NCI-H2171 (cell line): ENCODE measurements at regions not wholly inside any gene's neighbourhood (a gene's known extent, or its start where the extent isn't known, plus 50 kb on each side); places are given as distances from the start of the nearest gene placed in this dataset.
"Not testable (repeated sequence)": the region's sequence is repeated elsewhere in the genome, so short reads cannot be mapped to it uniquely, and the experiment has no call there.

Experiments used
- DNase-seq: peaks from one replicate; lab custom pipeline; 2025; lab: John Stamatoyannopoulos, UW

DNA sequence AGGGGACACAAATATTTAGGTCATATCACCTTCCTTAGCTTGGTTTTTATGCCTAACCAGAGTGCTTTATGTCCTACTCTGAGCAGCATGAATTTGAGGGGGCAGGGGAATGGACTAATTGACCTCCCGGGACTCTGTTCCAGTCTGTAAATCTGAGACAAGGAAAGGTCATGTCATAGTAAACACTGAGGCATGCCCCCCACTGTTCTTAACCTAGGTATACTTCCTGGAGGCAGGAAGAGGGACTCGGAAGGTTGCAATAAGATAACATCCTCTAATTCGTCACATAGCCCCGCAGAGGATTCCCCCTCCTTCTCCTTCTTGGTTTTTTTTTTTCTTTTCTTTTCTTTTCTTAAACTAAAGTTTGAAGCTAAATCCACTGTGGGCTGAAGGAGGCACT lies 540.3 kb upstream of the CADM1 start:
- DNase-seq = no peak

DNA sequence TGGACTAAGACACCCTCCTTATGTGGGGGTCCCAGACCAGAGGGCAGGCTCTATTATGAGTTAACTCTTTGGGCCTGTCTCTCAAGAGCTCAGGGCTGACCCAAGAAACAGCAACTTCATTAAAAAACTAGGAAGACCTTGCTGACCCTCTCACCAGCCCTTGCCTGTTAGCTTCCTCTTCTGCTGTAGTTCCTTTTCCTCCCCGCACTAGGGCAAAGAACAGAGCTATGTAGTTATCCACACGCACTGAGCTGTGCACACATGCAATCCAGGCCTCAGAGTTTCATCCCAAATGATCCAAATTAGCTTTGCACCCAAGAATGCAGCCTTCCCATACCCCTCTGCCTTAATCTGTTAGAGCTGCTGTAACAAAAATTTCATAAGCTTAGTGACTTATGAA lies 539.6 kb upstream of the CADM1 start:
- no peak for DNase-seq

DNA sequence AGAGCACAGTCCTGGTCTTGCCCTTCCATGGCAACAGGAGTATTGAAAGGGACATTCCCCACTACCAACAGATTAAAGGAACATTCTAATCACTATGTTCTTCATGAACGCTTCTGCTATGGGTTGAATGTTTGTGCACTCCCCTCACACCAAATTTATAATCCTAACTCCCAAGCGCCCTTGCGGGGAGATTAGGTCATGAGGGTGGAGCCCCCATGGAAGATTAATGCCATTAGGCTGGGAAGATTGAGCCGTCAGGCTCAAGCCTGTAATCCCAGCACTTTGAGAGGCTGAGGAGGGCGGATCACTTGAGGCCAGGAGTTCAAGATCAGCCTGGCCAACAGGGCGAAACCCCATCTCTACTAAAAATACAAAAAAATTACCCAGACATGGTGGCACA lies 538.8 kb upstream of the CADM1 start:
- DNase-seq = not testable (repeated sequence)

DNA sequence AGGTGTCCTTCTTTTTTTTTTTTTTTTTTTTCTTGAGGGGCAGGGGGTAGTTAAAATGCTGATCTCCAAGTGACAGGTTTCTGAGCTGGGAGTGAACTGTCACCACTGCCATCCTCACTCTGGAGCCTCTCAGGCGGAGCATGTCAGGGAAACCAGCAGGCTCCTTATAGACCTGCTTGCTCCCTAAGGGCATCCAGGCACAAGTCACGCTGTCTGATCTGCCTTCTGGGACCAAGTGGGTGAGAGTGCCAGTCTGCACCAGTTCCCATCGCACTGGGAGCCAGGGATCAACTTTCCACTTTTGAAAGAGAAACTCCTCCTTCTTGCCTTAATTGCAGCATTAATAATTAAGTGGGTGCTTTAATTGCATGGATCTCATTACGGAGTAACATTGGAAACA lies 537.9 kb upstream of the CADM1 start:
- peak; percentile 84 for DNase-seq

DNA sequence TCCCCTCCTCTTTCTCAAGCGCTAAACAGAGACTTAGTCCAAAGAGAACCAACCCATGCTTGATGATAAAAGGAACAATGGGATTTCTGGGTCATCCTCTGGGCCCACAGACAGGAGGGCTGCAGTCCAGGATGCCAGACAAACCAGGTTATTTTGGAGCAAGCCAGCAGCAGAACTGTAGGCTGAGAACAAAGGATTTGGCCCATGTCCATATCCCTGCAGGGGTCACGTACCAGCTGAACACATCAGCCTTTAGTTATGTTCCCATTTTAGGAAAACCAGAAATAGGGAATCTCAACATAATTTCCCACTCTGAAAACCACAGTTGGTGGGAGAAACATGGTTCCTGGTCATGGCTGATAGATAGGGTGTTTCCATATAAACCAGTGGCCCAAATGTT lies 533.6 kb upstream of the CADM1 start:
- no peak for DNase-seq

DNA sequence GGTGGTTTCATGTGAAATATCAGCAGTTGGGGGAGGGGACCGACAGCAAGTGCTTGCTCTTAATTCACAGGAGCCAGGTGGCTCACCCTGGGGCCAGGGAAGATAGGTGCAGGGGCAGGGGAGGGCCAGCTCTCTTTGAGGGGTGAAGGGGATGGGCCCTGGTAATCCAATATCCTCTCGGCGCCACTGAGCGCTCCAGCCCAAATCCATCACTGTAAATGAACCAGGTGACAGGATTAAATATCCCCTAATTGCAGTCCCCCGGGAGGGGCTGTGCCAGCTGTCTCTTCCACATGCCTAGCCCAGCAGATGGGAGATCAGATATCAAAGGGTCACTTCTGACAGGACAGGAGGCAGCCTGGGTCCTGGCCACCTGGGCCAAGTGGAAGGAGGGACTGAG lies 531.8 kb upstream of the CADM1 start:
- peak; percentile 97 for DNase-seq

DNA sequence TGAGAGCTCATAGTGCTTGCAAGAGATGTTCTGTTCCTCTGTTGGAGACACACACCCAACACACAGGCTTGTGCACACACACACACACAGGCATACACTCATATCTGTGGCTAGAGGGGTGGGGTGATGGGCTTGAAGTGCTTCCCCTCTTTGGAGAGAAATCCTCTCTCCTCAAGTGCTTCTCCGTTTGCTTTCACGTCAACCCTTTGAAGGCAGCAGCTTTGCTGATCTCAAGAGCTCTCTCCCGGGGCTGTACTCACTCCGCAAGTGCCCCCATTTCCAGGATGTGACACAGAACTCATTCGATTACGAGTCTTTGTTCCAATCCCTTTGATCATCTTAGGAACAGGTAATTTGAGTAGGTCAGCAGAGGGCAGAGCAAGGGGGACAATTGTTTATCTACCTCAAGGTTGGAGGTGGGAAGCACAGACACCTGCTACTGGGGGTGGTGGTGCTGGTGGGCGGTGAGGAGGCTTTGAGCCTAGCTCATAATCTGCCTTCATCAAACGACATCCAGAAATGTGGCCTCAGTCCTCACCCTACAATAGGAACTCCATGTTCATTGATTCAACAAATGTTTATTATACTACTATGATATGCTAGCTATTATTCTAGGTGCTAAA lies 529.8 kb upstream of the CADM1 start:
- peak; percentile 17 for DNase-seq

DNA sequence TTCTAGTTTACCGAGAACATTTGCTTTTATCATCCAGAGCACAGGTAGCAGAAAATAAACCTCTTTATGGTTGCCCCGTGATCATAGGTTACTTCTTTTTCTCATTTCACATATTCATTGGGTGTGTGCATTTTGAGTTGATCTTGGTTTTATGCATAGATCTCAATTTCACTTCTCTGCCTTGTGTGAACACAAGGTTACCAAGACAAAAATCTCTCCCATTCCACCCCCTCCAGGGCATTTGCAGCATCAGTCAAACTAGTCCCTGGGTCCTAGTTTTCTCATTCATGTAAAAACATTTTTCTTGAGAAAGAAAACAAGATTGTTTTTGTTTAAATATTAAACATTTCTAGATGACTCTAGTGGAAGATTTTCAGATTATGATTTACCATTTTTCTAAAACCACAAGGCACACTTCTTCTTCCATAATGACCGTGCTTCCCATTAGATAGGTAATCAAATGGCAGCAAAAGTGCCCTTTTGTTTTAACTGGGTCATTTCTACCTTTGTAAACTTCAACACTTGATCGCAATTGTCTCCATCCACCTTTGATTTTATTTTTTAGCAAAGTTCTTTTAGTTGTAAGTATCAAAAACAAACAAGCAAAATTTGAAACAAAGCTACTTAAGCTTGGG lies 526.6 kb upstream of the CADM1 start:
- DNase-seq = no peak

DNA sequence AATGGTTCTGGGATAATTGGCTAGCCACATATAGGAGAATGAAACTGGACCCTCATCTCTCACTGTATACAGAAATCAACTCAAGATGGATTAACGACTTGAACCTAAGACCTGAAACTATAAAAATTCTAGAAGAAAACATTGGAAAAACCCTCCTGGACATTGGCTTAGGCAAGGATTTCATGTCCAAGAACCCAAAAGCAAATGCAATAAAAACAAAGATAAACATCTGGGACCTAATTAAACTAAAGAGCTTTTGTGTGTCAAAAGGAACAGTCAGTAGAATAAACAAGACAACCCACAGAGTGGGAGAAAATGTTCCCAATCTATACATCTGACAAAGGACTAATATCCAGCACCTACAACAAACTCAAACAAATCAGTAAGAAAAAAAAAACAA lies 524.3 kb upstream of the CADM1 start:
- not testable (repeated sequence) for DNase-seq

DNA sequence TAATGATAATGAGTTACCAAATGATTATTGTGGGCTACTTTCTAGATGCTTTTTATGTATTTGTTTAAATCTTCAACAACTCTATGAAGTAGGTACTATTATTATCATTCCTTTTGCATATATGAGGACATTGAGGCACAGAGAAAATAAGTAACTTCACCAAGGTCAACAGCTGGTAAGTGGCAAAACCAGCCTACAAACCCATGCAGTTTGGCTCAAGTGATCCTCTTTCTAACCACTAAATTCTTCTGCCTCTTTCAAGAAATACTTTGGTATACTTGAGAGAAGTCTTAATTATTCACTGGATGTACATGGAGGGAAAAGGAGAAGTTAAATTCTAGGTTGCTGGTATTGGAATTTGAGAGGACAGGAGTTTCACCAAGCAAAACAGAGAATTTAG lies 495.2 kb upstream of the CADM1 start:
- DNase-seq = no peak

DNA sequence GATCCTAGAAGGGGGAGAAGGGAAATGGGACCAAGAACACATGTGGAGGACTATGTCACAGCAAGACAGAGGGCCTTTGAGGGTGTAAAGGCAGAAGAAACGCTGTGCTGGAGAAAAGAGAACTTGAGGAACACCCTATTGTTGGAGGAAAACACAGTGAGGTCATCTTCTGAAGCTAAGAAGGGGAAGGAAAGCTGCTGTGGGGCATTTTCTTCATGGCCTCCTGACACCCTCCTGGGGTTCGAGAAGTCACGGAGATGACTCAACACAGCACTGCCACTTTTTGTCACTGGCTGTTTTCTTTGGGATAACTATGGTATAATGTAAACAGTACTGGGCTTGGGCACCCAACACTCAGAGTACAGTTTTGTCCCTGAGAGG lies 492.6 kb upstream of the CADM1 start:
- no peak for DNase-seq

DNA sequence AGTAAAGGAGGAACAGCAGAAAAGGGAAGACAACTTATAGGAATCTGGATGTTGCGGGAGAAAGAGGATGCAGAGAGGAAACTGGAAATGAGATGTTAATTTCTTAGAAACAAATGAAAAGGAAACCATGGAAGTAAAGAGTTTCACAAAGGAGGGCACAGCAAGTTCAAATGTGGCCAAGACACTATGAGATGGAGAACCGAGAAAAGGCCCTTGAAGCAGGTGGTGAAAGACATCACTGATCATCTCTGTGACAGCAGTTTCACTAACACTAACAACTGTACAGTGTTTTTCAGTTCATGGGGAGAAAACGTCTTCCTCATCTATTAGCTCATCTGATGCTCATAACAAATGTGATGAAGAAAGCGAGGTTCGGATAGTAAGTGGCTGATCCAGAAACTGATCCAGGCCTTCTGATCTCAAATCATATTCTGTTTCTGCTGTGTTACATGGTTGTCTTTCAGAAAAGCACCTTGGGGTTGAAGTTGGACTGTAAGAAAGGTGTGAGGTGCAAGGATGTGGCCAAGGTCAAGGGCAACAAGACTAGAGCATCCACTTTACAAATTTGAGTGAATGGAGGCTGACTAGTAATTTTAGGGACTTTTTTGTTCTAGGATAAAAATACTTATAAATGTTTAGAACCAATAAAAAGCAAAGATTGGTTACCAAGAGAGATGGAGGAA lies 492.1 kb upstream of the CADM1 start:
- DNase-seq = no peak

DNA sequence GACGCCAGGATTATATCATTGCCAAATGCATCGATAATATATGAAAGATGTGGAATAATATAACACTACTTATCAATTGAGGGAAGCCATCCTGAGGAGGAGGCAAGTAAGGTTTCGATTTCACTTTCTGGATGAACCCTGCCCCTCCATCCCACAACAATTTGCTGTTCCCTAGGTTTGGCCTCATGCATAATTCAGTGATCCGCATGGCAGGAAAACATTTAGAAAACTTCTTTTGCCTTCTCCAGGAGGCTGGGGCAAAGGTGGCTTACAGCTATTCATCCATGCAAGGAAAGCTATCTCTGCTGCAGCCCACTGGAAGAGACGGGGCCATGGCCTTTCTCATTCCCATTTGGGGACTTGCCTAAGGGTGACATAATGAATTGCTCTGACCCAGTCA lies 489.4 kb upstream of the CADM1 start:
- DNase-seq = no peak

DNA sequence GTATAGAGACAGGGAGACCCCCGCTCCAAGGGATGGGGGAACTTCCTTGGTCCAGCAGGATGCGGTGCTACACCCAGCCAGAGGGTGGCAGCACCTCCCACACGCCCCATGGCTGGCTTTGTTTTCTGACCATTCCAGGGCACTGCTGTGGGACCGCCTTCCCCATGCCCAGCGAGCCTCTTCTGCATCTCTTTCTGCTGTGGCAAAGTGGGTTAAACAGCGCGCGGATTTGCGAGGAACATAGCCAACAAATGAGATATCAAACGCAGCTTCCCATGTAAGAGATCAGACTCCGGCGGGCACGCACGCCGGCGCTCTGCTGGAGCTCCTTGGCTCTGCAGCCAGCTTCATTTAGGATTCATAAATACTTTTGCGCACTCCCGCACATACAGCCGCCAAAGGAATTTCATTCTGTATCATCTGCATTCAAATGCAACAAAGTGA lies 485.8 kb upstream of the CADM1 start:
- DNase-seq = no peak

DNA sequence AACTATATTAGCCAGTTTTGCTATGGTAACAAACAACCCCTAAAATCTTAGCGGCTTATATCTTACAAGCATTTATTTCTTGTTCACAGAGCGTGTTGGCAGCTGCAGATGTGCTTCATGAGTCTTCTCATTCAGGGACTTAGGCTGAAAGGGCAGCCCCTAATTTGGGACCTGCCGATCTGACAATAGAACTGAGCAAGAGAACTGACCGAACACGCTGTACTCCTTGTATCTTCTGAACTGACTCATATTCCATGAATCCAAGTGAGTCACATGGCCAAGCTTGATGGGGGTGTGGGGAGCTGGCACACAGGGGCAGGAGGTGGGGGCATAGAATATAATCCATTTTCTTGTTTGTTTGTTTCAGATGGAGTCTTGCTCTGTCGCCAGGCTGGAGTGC lies 481.7 kb upstream of the CADM1 start:
- DNase-seq = no peak

DNA sequence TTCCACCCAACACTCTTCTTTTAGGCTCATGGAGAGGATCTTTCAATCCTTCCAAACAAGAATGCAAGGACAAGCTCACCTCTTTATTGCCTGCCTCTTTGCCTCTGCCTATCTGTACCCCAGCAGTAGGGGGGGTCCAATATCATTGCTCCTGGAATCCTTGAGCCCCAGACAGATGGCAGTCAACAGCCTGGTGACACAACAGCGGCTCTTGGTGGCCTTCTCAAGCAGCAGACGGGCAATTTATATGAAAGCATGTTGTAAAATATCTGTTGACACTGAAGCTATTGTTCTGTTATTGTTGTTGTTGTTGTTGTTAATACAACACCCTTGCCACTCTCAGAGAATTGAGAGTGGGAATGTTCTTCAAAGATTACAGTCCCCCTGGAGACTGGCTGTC lies 480.0 kb upstream of the CADM1 start:
- no peak for DNase-seq

DNA sequence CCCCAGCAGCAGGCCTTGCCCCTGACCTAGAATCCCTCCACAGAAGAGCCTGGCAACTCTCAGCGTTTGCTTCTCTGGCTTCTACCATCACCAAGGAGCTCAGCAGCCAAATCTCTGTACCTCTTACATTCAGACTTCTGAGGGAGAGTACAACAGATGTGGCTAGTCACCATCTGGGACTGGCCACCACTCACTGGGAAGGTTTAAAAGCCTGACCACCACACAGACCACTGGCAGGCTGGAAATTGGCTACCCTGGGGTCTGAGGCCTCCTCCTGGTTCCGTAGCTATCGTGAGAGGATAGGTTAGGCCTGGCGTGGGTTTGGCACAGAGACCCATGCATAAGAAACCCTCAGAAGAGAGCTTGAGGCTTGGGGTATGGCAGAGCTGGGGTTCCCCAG lies 478.5 kb upstream of the CADM1 start:
- DNase-seq = no peak

DNA sequence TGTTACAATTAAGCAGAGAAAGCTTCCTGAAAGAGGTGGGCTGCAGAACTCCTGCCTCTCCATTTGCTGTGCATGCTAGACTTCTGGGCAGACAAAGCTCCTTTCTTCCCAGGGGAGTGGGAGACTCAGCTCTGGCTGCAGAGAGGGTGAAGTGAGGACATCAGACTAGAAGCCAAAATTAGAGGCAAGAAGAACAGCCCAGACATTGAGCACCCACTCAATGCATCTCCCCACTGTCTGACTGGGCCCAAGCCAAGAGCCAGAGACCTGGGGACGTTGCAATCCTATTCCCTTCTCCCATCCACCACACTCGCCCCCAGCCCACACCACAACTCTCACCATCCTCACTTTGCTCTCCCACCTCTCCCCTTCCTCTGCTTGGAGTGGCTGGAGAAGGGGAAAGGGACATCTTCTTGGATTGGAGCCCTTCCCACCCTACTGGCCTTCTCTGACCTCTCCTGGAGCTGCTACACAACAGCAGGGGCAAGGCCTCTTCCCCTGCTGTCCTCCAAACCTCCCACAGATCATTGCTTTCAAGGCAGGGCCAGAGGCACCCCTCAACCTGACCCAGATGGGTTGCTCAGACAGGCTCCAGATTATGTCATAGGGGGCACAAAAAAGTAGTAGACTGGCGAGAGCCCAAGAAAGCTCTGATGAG lies 477.7 kb upstream of the CADM1 start:
- no peak for DNase-seq

DNA sequence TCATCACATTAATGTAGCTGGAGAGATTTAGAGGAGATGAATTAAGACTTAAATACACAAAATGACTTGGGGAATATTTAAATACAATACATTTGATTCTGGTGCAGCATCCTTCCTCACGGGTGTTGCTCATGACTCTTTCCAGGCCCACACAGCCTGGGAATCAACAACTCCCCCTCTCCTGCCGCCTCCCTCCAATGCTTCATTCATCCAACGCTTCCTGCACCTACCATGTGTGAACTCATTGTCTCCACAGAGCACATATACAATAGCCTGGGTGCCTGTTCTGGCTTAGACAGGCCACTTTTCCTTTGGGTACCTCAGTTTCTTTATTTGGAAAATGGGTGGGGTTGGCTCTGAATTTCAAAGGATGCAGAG lies 476.9 kb upstream of the CADM1 start:
- no peak for DNase-seq

DNA sequence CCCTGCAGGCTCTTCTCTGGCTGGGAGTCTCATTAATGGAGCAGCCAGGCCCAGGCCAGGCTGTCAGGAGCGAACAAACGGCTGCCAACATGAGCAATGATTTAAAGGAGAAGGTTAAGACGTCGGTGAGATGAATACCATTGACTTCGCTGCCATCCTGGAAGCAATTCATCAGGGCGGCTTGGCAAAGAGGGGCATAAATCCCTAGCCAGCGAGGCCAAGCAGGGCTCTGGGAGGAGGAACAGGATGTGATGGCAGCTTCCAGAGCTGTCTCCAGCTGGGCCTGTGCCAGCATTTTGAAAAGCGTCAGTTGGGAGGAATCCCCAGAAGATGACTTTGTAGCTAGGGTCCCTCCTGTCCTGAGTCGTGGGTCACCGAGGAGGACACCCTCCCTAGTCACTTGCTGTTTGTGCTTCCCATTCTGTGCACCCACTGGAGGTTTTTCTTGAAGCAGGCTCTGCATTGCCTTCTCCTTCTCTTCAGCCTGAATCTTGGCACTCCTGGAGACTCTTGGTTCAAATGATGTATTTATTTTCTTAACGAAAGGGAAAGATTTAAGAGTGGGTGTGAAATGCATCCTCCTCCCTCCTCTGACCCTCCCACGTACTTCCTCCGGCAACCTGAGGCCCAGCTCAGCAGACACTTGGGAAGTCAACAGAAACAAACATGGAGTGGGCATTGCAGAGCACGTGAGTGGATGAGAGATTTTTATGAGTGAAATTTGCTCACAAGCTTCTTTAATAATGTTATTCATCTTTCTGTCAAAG lies 476.3 kb upstream of the CADM1 start:
- DNase-seq = no peak

DNA sequence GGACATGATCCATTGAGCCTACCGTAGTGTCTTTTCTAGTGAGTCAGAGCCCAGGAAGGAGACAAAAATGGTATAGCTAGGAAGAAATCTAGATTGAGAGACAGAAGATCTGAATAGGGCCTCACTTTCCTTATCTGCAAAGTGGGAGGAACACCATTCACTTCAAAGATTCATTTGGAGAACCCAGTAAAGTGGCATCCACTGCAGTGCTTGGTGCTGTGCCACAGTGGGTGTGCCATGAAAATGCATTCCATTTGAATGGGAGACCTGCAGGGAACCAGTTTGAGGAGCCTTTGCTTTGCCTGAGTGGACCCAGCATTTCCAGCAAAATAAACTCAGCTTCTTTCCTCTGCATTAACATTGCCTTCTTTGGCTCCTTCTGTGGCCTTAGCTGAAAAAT lies 470.5 kb upstream of the CADM1 start:
- DNase-seq = no peak

DNA sequence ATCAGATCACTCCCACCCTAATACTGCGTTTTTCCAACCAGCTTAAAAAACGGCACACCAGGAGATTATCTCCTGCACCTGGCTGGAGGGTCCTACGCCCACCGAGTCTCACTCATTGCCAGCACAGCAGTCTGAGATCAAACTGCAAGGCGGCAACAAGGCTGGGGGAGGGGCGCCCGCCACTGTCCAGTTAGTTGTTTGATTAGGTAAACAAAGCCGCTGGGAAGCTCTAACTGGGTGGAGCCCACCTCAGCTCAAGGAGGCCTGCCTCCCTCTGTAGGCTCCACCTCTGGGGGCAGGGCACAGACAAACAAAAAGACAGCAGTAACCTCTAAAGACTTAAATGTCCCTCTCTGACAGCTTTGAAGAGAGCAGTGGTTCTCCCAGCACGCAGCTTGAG lies 463.0 kb upstream of the CADM1 start:
- not testable (repeated sequence) for DNase-seq
